ENCODE measurements at regions not wholly inside any gene's neighbourhood (a gene's known extent, or its start where the extent isn't known, plus 50 kb on each side); places are given as distances from the start of the nearest gene placed in this dataset.

GRCh38 chr5:82347201-82347865 is 69.2 kb upstream of the RPS23 start:
- no peak for DNase-seq (ENCODE audit: low spot score)
- no peak for TF ChIP-seq CTCF (IDR thresholded peaks at IDR 0.05; ENCODE audit: extremely low read depth, insufficient read depth, missing control alignments)
- in situ Hi-C loops (cut with MboI; ENCODE audit: low pct_unique_long_range_greater_than_20kb, low sequenced_read_pairs, unreplicated experiment) = no loop called here

- in situ Hi-C loops (cut with MboI; ENCODE audit: low pct_unique_long_range_greater_than_20kb, low sequenced_read_pairs, unreplicated experiment) = no loop called here
- DNase-seq (ENCODE audit: low spot score) = no peak
- TF ChIP-seq CTCF (IDR thresholded peaks at IDR 0.05; ENCODE audit: extremely low read depth, insufficient read depth, missing control alignments) = no peak
Measured at GRCh38 chr5:82346399-82347165, 68.4 kb upstream of the RPS23 start.

- TF ChIP-seq CTCF (IDR thresholded peaks at IDR 0.05; ENCODE audit: extremely low read depth, insufficient read depth, missing control alignments) = no peak
- in situ Hi-C loops (cut with MboI; ENCODE audit: low pct_unique_long_range_greater_than_20kb, low sequenced_read_pairs, unreplicated experiment) = no loop called here
- DNase-seq (ENCODE audit: low spot score) = no peak
Measured at GRCh38 chr5:82345108-82345507, 67.0 kb upstream of the RPS23 start.

GRCh38 chr5:82341325-82341724 is 63.2 kb upstream of the RPS23 start:
- no peak for DNase-seq (ENCODE audit: low spot score)
- no peak for TF ChIP-seq CTCF (IDR thresholded peaks at IDR 0.05; ENCODE audit: extremely low read depth, insufficient read depth, missing control alignments)
- in situ Hi-C loops (cut with MboI; ENCODE audit: low pct_unique_long_range_greater_than_20kb, low sequenced_read_pairs, unreplicated experiment) = no loop called here

- in situ Hi-C loops (cut with MboI; ENCODE audit: low pct_unique_long_range_greater_than_20kb, low sequenced_read_pairs, unreplicated experiment) = no loop called here
- no peak for TF ChIP-seq CTCF (IDR thresholded peaks at IDR 0.05; ENCODE audit: extremely low read depth, insufficient read depth, missing control alignments)
- no peak for DNase-seq (ENCODE audit: low spot score)
Measured at GRCh38 chr5:82340799-82341198, 62.6 kb upstream of the RPS23 start.

GRCh38 chr5:82339792-82340191 is 61.6 kb upstream of the RPS23 start:
- in situ Hi-C loops (cut with MboI; ENCODE audit: low pct_unique_long_range_greater_than_20kb, low sequenced_read_pairs, unreplicated experiment) = no loop called here
- no peak for DNase-seq (ENCODE audit: low spot score)
- no peak for TF ChIP-seq CTCF (IDR thresholded peaks at IDR 0.05; ENCODE audit: extremely low read depth, insufficient read depth, missing control alignments)
